ENCODE measurements at regions not wholly inside any gene's neighbourhood (a gene's known extent, or its start where the extent isn't known, plus 50 kb on each side); places are given as distances from the start of the nearest gene placed in this dataset.
A peak's percentile ranks its signal among the peaks of the same experiment; 100 is the strongest.

DNA sequence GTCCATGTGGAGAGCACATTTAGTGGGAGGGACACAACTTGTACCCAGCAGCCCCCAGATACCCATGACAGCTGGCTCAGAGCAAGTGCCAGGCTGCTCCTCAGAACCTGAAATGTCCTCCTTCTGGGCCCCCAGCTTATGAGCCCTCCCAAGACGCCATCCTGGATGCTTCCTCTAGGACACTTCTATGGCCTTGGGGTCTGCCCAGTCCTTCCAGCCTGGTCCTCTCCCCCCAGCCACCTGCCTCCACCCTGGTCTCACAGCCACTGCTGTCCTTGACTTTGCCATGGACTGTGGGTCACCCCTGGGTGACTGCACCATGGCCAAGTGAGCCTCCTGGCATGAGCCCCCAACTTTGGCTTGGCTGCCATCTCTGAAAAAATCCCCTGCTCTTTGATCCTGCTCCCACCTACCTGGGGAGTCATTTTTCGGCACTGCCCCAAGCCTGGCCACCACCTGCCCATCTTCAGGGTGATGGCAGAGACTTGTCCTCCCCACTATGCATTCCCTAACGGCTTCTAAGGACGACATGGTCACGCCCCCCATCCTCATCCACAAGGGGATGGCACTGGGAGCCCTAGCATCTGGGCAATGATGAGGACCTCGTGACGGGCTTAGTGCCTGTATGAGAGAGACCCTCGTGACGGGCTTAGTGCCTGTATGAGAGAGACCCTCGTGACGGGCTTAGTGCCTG lies 323.7 kb downstream of the TMEM121 start:
- no peaks in the 10 kb centered on the region for H3K9me3 Mint-ChIP-seq (ENCODE audit: insufficient read depth)
- Histone ChIP-seq H3K27me3 (replicated peaks in 1 of 4; ENCODE audit: control extremely low read depth in 1 of 4, control insufficient read depth in 3 of 4, insufficient read depth in 4 of 4, low read length in 3 of 4) (no peaks in the 10 kb centered on the region), H3K79me2 (ENCODE audit: control insufficient read depth, insufficient read depth, low read length) (peaks cover 13% of the 10 kb centered on the region), H3K9ac (ENCODE audit: low read length) (no peak overlapping the region), H2AFZ (ENCODE audit: insufficient read depth, low read depth, low read length, poor library complexity, severe bottlenecking) (no peak overlapping the region), H3K36me3 (replicated peaks in 1 of 2; ENCODE audit: control extremely low read depth in 1 of 2, control insufficient read depth in 1 of 2, extremely low read depth in 1 of 2, insufficient read depth in 2 of 2, low read length in 1 of 2) (peaks cover 3 to 74% of the 10 kb centered on the region in 2 experiments), H3K27ac (ENCODE audit: low read length in 2 of 2) (peak overlapping the region in 1 of 2 donors; percentile 66), H4K20me1 (ENCODE audit: control insufficient read depth, insufficient read depth, low read length, poor library complexity, severe bottlenecking) (peaks cover 77% of the 10 kb centered on the region), H3K4me1 (ENCODE audit: control insufficient read depth in 2 of 2, insufficient read depth in 2 of 2, low read length in 2 of 2) (peaks cover 4 to 33% of the 10 kb centered on the region in 2 donors), H3K9me3 (ENCODE audit: control extremely low read depth in 1 of 3, control insufficient read depth in 2 of 3, insufficient read depth in 1 of 3, low read length in 2 of 3) (peaks cover 0 to 18% (median 0%) of the 10 kb centered on the region in 3 donors), H3K4me3 (ENCODE audit: control extremely low read depth in 1 of 5, extremely low read depth in 1 of 5, insufficient read depth in 1 of 5, low read depth in 2 of 5, low read length in 4 of 5) (no peak overlapping the region), H3K4me2 (replicated peaks; ENCODE audit: low read depth, low read length, poor library complexity, severe bottlenecking) (no peak overlapping the region)
- peak overlapping the region; percentile 90 for H3K27ac Mint-ChIP-seq
- DNase-seq (peak; percentile 46), ATAC-seq (ENCODE audit: low read depth) (no peak)
- POLR2A ChIA-PET, result interaction anchor here (0.6 to 2.3 kb wide), 5 partner anchors 20 to 171 kb away, joined by 3 to 11 read pairs (median 3); no protein-coding TSS in a partner anchor
- WGBS (ENCODE audit: insufficient coverage), result 75% methylated on average over 2 of the region's 11 CpGs
- TF ChIP-seq CTCF (IDR thresholded peaks at IDR 0.05), result no peak
- no peak for TF ChIP-seq EZH2 (IDR thresholded peaks at IDR 0.05; ENCODE audit: borderline replicate concordance, insufficient read depth, low read depth, low read length, poor library complexity, severe bottlenecking)
- CTCF ChIA-PET, result no interaction called here
- intact Hi-C loops (cut with micrococcal nuclease), result loop anchor here (10.0 kb wide), 2 partner anchors 55 to 165 kb away; no protein-coding TSS in a partner anchor
- H3K27me3 Mint-ChIP-seq, result no peaks in the 10 kb centered on the region
- H3K4me1 Mint-ChIP-seq, result peaks cover 55% of the 10 kb centered on the region
- H3K4me3 Mint-ChIP-seq, result peak overlapping the region; percentile 59
